ENCODE measurements at regions not wholly inside any gene's neighbourhood (a gene's known extent, or its start where the extent isn't known, plus 50 kb on each side); places are given as distances from the start of the nearest gene placed in this dataset.

GRCh38 chr2:181224866-181225265 is 232.3 kb upstream of the ITGA4 start:
- TF ChIP-seq POLR2A (IDR thresholded peaks at IDR 0.05) (no peak), POLR2AphosphoS5 (IDR thresholded peaks at IDR 0.05) (no peak), EP300 (IDR thresholded peaks at IDR 0.05; ENCODE audit: low read depth) (no peak)
- TF ChIP-seq, protein P1, sequence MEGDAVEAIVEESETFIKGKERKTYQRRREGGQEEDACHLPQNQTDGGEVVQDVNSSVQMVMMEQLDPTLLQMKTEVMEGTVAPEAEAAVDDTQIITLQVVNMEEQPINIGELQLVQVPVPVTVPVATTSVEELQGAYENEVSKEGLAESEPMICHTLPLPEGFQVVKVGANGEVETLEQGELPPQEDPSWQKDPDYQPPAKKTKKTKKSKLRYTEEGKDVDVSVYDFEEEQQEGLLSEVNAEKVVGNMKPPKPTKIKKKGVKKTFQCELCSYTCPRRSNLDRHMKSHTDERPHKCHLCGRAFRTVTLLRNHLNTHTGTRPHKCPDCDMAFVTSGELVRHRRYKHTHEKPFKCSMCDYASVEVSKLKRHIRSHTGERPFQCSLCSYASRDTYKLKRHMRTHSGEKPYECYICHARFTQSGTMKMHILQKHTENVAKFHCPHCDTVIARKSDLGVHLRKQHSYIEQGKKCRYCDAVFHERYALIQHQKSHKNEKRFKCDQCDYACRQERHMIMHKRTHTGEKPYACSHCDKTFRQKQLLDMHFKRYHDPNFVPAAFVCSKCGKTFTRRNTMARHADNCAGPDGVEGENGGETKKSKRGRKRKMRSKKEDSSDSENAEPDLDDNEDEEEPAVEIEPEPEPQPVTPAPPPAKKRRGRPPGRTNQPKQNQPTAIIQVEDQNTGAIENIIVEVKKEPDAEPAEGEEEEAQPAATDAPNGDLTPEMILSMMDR (IDR thresholded peaks at IDR 0.05) = no peak
- Histone ChIP-seq H3K4me1 (no peaks in the 10 kb centered on the region), H3K27ac (no peak overlapping the region), H3K4me3 (no peak overlapping the region), H3K36me3 (no peaks in the 10 kb centered on the region), H3K9me3 (no peaks in the 10 kb centered on the region), H3K27me3 (no peaks in the 10 kb centered on the region)
- intact Hi-C loops (cut with DNase I; ENCODE audit: low total_unique reads) (no loop called here), in situ Hi-C loops (cut with MboI; ENCODE audit: low pct_ligation_motif_present in 1 of 4, low pct_unique_long_range_greater_than_20kb in 1 of 4, low sequenced_read_pairs in 3 of 4) (no loop called here)
- WGBS, 2 donors (ENCODE audit: low coverage in 1 of 2) = 68 to 82% methylated on average over 3 of the region's 3 CpGs
- DNase-seq = no peak

- H3K9me3 ChIP-seq = no peaks in the 10 kb centered on the region
- H3K27ac ChIP-seq = no peak overlapping the region
- no peak overlapping the region for H3K4me3 ChIP-seq
- TF ChIP-seq POLR2AphosphoS5 (IDR thresholded peaks at IDR 0.05) (no peak), EP300 (IDR thresholded peaks at IDR 0.05; ENCODE audit: low read depth) (no peak), POLR2A (IDR thresholded peaks at IDR 0.05) (no peak)
- TF ChIP-seq, protein P1 (IDR thresholded peaks at IDR 0.05) = no peak
- whole genome bisulfite sequencing, 2 donors (ENCODE audit: low coverage in 1 of 2) = 40 to 56% methylated on average over 1 of the region's 1 CpG
- in situ Hi-C loops (cut with MboI; ENCODE audit: low pct_ligation_motif_present in 1 of 4, low pct_unique_long_range_greater_than_20kb in 1 of 4, low sequenced_read_pairs in 3 of 4) (no loop called here), intact Hi-C loops (cut with DNase I; ENCODE audit: low total_unique reads) (no loop called here)
- H3K4me1 ChIP-seq = no peaks in the 10 kb centered on the region
- H3K27me3 ChIP-seq = no peaks in the 10 kb centered on the region
- H3K36me3 ChIP-seq = no peaks in the 10 kb centered on the region
- DNase-seq = no peak
Measured at GRCh38 chr2:181228661-181229060, 228.5 kb upstream of the ITGA4 start.

GRCh38 chr2:181231151-181231550 is 226.0 kb upstream of the ITGA4 start:
- Histone ChIP-seq H3K36me3 (no peaks in the 10 kb centered on the region), H3K4me1 (peaks cover 0 to 4% (median 0%) of the 10 kb centered on the region in 4 donors), H3K27me3 (no peaks in the 10 kb centered on the region), H3K9me3 (no peaks in the 10 kb centered on the region), H3K4me3 (no peak overlapping the region), H3K27ac (no peak overlapping the region)
- in situ Hi-C loops (cut with MboI; ENCODE audit: low pct_ligation_motif_present in 1 of 4, low pct_unique_long_range_greater_than_20kb in 1 of 4, low sequenced_read_pairs in 3 of 4) = no loop called here
- TF ChIP-seq EP300 (IDR thresholded peaks at IDR 0.05; ENCODE audit: low read depth) = no peak
- no peak for TF ChIP-seq POLR2A (IDR thresholded peaks at IDR 0.05)
- no peak for TF ChIP-seq POLR2AphosphoS5 (IDR thresholded peaks at IDR 0.05)
- TF ChIP-seq, protein P1 (IDR thresholded peaks at IDR 0.05) = no peak
- 91% methylated on average over 1 of the region's 1 CpG; no CpG with 5 or more reads in 1 of the 2 donors for WGBS, 2 donors (ENCODE audit: low coverage in 1 of 2)
- intact Hi-C loops (cut with DNase I; ENCODE audit: low total_unique reads) = no loop called here
- DNase-seq = no peak

GRCh38 chr2:181231886-181232621 is 225.1 kb upstream of the ITGA4 start:
- Histone ChIP-seq H3K4me3 (no peak overlapping the region), H3K36me3 (no peaks in the 10 kb centered on the region), H3K9me3 (no peaks in the 10 kb centered on the region), H3K4me1 (peaks cover 0 to 4% (median 0%) of the 10 kb centered on the region in 4 donors), H3K27ac (no peak overlapping the region), H3K27me3 (no peaks in the 10 kb centered on the region)
- in situ Hi-C loops (cut with MboI; ENCODE audit: low pct_ligation_motif_present in 1 of 4, low pct_unique_long_range_greater_than_20kb in 1 of 4, low sequenced_read_pairs in 3 of 4) (no loop called here), intact Hi-C loops (cut with DNase I; ENCODE audit: low total_unique reads) (no loop called here)
- DNase-seq = no peak
- WGBS, 2 donors (ENCODE audit: low coverage in 1 of 2) = 75 to 83% methylated on average over 2 of the region's 2 CpGs
- TF ChIP-seq EP300 (IDR thresholded peaks at IDR 0.05; ENCODE audit: low read depth) = no peak
- no peak for TF ChIP-seq POLR2AphosphoS5 (IDR thresholded peaks at IDR 0.05)
- no peak for TF ChIP-seq POLR2A (IDR thresholded peaks at IDR 0.05)
- TF ChIP-seq, protein P1 (IDR thresholded peaks at IDR 0.05) = no peak
